Small intestine (tissue), 7 donors: ENCODE measurements at regions not wholly inside any gene's neighbourhood (a gene's known extent, or its start where the extent isn't known, plus 50 kb on each side); places are given as distances from the start of the nearest gene placed in this dataset.

Source experiments
- DNase-seq, 2 donors: peaks; one replicate each; pipeline versions ENCODE4 v3.0.0 to v3.0.0-alpha.2; 2013
- FAIRE-seq: peaks from 2 replicates; lab custom pipeline; 2012; peaks lifted over from hg19 to GRCh38; lab: Jason Lieb, UNC
- H3K27ac ChIP-seq, 3 donors: one replicate each; pipeline ENCODE4 v1.5.1; 2013; ENCODE audit warnings: low read length in 2 of 3, mild to moderate bottlenecking in 2 of 3, control low read depth in 1 of 3, inconsistent platforms in 1 of 3, low read depth in 1 of 3, moderate library complexity in 1 of 3
- H3K27me3 ChIP-seq, 3 donors: one replicate each; pipeline ENCODE4 v1.6.1; 2013; ENCODE audit warnings: low read length in 3 of 3, inconsistent platforms in 1 of 3; ENCODE audit not compliant: control insufficient read depth in 3 of 3, insufficient read depth in 3 of 3
- H3K36me3 ChIP-seq, 3 donors: one replicate each; pipeline ENCODE4 v1.6.1; 2013; ENCODE audit warnings: low read length in 3 of 3, inconsistent platforms in 1 of 3, low read depth in 1 of 3, mild to moderate bottlenecking in 1 of 3, moderate library complexity in 1 of 3; ENCODE audit not compliant: control insufficient read depth in 3 of 3, insufficient read depth in 2 of 3
- H3K4me1 ChIP-seq, 3 donors: one replicate each; pipeline ENCODE4 v1.6.1; 2013; ENCODE audit warnings: low read length in 2 of 3, inconsistent platforms in 1 of 3, low read depth in 1 of 3, mild to moderate bottlenecking in 1 of 3, moderate library complexity in 1 of 3; ENCODE audit not compliant: control insufficient read depth in 3 of 3, insufficient read depth in 2 of 3
- H3K4me3 ChIP-seq, 3 donors: one replicate each; pipeline ENCODE4 v1.5.1; 2013; ENCODE audit warnings: low read length in 3 of 3, control low read depth in 1 of 3, inconsistent platforms in 1 of 3, low read depth in 1 of 3, mild to moderate bottlenecking in 1 of 3, moderate library complexity in 1 of 3
- H3K9me3 ChIP-seq, 2 donors: one replicate each; pipeline ENCODE4 v1.6.1; 2013; ENCODE audit warnings: low read depth in 1 of 2, low read length in 1 of 2; ENCODE audit not compliant: control insufficient read depth in 2 of 2, insufficient read depth in 1 of 2
- WGBS, 3 donors: extraction: QIAGEN DNeasy Blood & Tissue Kit; methylation state at CpG; one replicate each; pipeline ENCODE4 v1.1.7; 2013; 5-methylcytosine and 5-hydroxymethylcytosine counted together
- donor health status: healthy with polysubstance abuse.
- donor health status: control.
- donor health status: control.
- donor health status: Bipolar disorder and iron deficiency.
- donor health status: healthy.

- 65 to 67% (median 66%) methylated on average over 5 of the region's 5 CpGs for WGBS, 3 donors
Observed at GRCh38 chr9:108444400-108445358, 411.1 kb downstream of the ACTL7B start.

GRCh38 chr9:108443741-108444140 is 412.0 kb downstream of the ACTL7B start:
- no peaks in the 10 kb centered on the region for H3K36me3 ChIP-seq
- FAIRE-seq, result no peak
- no peak overlapping the region for H3K27ac ChIP-seq
- no peak for DNase-seq
- H3K4me3 ChIP-seq, result no peak overlapping the region
- peaks cover 0 to 2% (median 0%) of the 10 kb centered on the region in 3 donors for H3K4me1 ChIP-seq
- WGBS, 3 donors, result 35 to 44% (median 39%) methylated on average over 3 of the region's 3 CpGs
- H3K27me3 ChIP-seq, result no peaks in the 10 kb centered on the region
- H3K9me3 ChIP-seq, result no peaks in the 10 kb centered on the region

More at GRCh38 chr9:108444400-108445358, 411.1 kb downstream of the ACTL7B start:
- Histone ChIP-seq H3K27me3 (no peaks in the 10 kb centered on the region), H3K9me3 (no peaks in the 10 kb centered on the region), H3K4me3 (no peak overlapping the region), H3K36me3 (no peaks in the 10 kb centered on the region), H3K4me1 (peaks cover 0 to 2% (median 0%) of the 10 kb centered on the region in 3 donors), H3K27ac (no peak overlapping the region)
- DNase-seq (no peak), FAIRE-seq (no peak)

DNA sequence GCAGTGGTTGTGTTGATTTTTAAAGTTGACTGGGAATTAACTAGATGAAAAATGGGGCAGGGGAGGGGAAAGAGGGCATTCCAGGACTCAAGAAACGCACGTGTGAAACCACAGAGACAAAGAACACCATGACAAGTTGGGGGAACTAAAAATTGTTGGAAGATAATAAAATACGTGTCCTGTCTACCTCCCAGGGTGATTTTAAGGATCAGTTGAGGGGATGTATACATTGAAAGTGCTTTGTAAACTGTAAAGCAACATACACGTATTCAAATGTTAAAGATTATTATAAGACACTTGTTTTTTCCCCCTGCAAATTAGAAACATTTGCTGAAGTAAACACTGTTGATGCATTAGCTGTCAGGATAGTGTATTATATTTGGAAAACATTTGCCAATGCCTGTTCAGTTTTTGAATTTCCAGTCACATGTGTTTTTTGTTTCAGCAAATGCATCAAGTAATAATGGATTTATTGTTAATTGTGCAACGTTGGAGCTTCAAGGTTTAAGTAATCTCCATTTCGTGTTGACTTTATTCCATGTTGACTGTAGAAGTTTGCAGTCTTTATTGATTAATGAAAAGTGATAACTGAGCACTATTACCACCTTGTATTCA is 412.7 kb downstream of the ACTL7B start:
- 41 to 44% (median 43%) methylated on average over 6 of the region's 6 CpGs for WGBS, 3 donors
- no peak overlapping the region for H3K27ac ChIP-seq
- H3K4me3 ChIP-seq, result no peak overlapping the region
- no peak for DNase-seq
- H3K36me3 ChIP-seq, result no peaks in the 10 kb centered on the region
- no peaks in the 10 kb centered on the region for H3K27me3 ChIP-seq
- no peak for FAIRE-seq
- H3K9me3 ChIP-seq, result no peaks in the 10 kb centered on the region
- H3K4me1 ChIP-seq, result peaks cover 0 to 2% (median 0%) of the 10 kb centered on the region in 3 donors

DNA sequence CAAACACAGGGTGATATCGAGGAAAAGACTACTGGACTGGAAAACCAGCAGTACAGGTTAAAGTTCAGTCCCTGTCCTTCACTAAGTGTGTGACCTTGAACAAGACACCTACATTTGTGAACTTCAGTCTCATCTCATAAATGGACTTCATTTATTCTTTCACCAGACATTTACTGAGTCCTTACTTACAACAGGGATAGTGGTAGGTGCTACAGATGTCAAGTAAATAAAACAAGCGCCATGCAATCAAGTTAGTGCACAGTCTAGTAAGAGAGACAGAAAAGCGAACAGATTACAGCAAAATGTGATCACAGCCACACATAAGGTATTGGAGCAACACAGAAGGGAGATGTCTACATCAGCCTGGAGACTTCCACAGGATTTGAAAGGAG is 413.2 kb downstream of the ACTL7B start:
- WGBS, 3 donors, result 69 to 83% (median 77%) methylated on average over 3 of the region's 3 CpGs
- no peak overlapping the region for H3K27ac ChIP-seq
- FAIRE-seq, result no peak
- no peak for DNase-seq
- no peaks in the 10 kb centered on the region for H3K27me3 ChIP-seq
- no peaks in the 10 kb centered on the region for H3K9me3 ChIP-seq
- no peak overlapping the region for H3K4me3 ChIP-seq
- no peaks in the 10 kb centered on the region for H3K36me3 ChIP-seq
- peaks cover 0 to 2% (median 0%) of the 10 kb centered on the region in 3 donors for H3K4me1 ChIP-seq

DNA sequence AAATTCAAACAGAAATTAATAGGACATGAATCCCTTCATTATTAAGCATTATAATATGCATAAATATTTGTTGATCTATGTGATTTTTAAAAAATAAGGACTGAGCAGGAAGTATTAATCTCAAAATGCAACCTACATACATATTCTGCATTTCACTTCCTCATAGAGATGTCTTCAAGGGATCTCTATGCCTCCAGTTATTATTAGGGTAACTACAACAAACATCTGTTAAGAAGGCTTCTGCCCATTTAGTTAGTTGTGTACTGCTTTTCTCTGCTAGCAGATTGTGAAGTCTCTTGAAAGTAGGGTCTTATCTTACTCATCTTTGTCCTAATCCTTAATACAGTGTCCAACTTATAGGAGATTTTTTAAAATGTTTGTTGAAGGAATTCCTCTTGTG is 414.1 kb downstream of the ACTL7B start:
- no peaks in the 10 kb centered on the region for H3K9me3 ChIP-seq
- no peaks in the 10 kb centered on the region for H3K27me3 ChIP-seq
- no peaks in the 10 kb centered on the region for H3K36me3 ChIP-seq
- no peak overlapping the region for H3K4me3 ChIP-seq
- no peak for DNase-seq
- H3K27ac ChIP-seq, result no peak overlapping the region
- FAIRE-seq, result no peak
- H3K4me1 ChIP-seq, result peaks cover 0 to 2% (median 0%) of the 10 kb centered on the region in 3 donors

DNA sequence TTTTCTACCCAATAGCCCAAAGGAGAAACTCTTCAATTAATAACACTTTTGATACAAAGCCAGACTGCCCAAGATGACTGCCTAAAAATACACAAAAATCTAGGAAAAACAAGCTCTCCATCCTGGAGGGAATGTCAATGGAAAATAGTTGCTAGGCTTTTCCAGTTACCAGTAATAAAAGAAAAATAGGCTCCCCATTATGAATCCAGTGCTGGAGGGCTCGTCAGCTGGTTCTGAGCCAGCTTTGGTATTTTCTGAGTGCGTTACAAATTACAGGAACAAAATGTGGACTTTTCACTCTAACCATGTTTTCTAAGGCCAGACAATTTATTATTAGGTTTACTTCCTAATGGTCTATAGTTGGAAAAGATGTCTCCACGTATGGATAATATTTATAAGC is 414.5 kb downstream of the ACTL7B start:
- H3K9me3 ChIP-seq, result no peaks in the 10 kb centered on the region
- no peaks in the 10 kb centered on the region for H3K36me3 ChIP-seq
- 69 to 80% (median 71%) methylated on average over 3 of the region's 3 CpGs for WGBS, 3 donors
- no peaks in the 10 kb centered on the region for H3K27me3 ChIP-seq
- H3K4me3 ChIP-seq, result no peak overlapping the region
- H3K27ac ChIP-seq, result no peak overlapping the region
- H3K4me1 ChIP-seq, result peaks cover 0 to 2% (median 0%) of the 10 kb centered on the region in 3 donors
- FAIRE-seq (no peak), DNase-seq (no peak)

GRCh38 chr9:108439947-108440346 is 415.8 kb downstream of the ACTL7B start:
- Histone ChIP-seq H3K36me3 (no peaks in the 10 kb centered on the region), H3K4me3 (no peak overlapping the region), H3K27ac (no peak overlapping the region), H3K9me3 (no peaks in the 10 kb centered on the region), H3K4me1 (peaks cover 0 to 2% (median 0%) of the 10 kb centered on the region in 3 donors), H3K27me3 (peaks cover 0 to 2% (median 0%) of the 10 kb centered on the region in 3 donors)
- FAIRE-seq, result no peak
- WGBS, 3 donors, result 82 to 85% (median 83%) methylated on average over 3 of the region's 3 CpGs
- DNase-seq, result no peak

DNA sequence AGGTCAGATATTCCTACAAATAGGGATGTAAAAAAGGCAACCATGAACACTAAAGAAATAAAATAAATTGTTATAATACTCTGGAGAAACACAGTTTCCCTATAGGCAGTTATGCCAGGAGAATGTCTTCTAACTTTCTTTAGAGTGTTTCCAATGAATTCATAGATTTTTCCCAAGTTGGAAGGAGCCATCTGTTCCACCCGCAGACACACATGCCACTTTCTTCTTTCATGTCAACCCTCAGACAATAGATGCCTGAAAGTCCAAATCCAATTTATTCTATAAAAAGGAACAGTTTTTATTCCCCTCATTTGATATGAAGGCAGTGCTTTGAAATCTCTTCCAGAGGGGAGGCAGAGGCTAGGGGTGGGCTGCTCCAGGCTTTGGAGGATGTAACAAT is 418.1 kb downstream of the ACTL7B start:
- DNase-seq (no peak), FAIRE-seq (no peak)
- Histone ChIP-seq H3K4me1 (peaks cover 0 to 2% (median 0%) of the 10 kb centered on the region in 3 donors), H3K4me3 (no peak overlapping the region), H3K27me3 (peaks cover 0 to 2% (median 0%) of the 10 kb centered on the region in 3 donors), H3K27ac (no peak overlapping the region), H3K9me3 (no peaks in the 10 kb centered on the region), H3K36me3 (no peaks in the 10 kb centered on the region)
- WGBS, 3 donors, result 81 to 93% (median 88%) methylated on average over 1 of the region's 1 CpG
